Lower leg skin (tissue), 4 donors: ENCODE measurements at regions not wholly inside any gene's neighbourhood (a gene's known extent, or its start where the extent isn't known, plus 50 kb on each side); places are given as distances from the start of the nearest gene placed in this dataset.

Experiments used
- DNase-seq, 2 donors: peaks; one replicate each; pipeline ENCODE4 v3.0.0-alpha.2; 2019; ENCODE audit warnings: low spot score in 2 of 2
- H3K4me3 ChIP-seq: fragments of 200-600 bp; sonication (generic); 2 replicates; pipeline ENCODE4 v1.5.1; 2017; ENCODE audit warnings: mild to moderate bottlenecking, low read depth; ENCODE audit not compliant: poor library complexity, severe bottlenecking
- POLR2A ChIP-seq, 2 donors: fragments of 450-650 bp; IDR thresholded peaks; one replicate each; pipeline ENCODE4 v1.6.1; 2016 to 2017; ENCODE audit warnings: antibody characterized with exemption in 2 of 2, mild to moderate bottlenecking in 1 of 2, moderate library complexity in 1 of 2
- WGBS, 2 donors: methylation state at CpG; one replicate each; pipeline ENCODE4 v1.1.5; 2018; 5-methylcytosine and 5-hydroxymethylcytosine counted together
- intact Hi-C: fragments of 100-400 bp; cut with DNase I; formaldehyde crosslinking; loops from one replicate; pipeline ENCODE4 v1.15.0; 2023; ENCODE audit warnings: low total_unique reads
- TF ChIP-seq, protein P1 (sequence below), 3 donors: fragments of 450-650 bp; IDR thresholded peaks; one replicate each; pipeline ENCODE4 v1.5.1; 2016; ENCODE audit warnings: antibody characterized with exemption in 3 of 3, mild to moderate bottlenecking in 3 of 3, moderate library complexity in 2 of 3

DNA sequence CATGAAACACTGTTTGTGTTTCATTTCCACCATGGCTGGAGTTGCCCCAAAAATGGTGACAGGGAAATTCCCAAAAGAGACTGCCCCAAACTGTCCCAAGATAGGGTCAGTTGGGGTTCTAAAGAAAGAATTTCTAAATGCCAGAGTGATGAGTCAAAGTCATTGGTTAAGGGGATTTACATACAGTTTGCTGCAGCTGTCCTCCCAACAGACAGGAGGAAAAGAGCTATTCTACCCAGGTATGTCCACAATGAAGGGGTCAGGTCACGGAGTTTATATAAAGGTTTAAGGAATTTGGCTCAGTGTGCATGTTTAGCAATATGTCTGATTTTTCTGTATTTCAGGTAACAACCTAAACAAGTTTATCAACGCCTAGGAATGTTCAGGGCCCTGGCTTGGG, 344.1 kb downstream of the TDRD15 start:
- 61 to 65% methylated on average over 2 of the region's 2 CpGs for WGBS, 2 donors
- no peak for TF ChIP-seq POLR2A (IDR thresholded peaks at IDR 0.05)
- TF ChIP-seq, protein P1, sequence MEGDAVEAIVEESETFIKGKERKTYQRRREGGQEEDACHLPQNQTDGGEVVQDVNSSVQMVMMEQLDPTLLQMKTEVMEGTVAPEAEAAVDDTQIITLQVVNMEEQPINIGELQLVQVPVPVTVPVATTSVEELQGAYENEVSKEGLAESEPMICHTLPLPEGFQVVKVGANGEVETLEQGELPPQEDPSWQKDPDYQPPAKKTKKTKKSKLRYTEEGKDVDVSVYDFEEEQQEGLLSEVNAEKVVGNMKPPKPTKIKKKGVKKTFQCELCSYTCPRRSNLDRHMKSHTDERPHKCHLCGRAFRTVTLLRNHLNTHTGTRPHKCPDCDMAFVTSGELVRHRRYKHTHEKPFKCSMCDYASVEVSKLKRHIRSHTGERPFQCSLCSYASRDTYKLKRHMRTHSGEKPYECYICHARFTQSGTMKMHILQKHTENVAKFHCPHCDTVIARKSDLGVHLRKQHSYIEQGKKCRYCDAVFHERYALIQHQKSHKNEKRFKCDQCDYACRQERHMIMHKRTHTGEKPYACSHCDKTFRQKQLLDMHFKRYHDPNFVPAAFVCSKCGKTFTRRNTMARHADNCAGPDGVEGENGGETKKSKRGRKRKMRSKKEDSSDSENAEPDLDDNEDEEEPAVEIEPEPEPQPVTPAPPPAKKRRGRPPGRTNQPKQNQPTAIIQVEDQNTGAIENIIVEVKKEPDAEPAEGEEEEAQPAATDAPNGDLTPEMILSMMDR (IDR thresholded peaks at IDR 0.05): no peak
- intact Hi-C loops: no loop called here
- no peak overlapping the region for H3K4me3 ChIP-seq
- no peak for DNase-seq

DNA sequence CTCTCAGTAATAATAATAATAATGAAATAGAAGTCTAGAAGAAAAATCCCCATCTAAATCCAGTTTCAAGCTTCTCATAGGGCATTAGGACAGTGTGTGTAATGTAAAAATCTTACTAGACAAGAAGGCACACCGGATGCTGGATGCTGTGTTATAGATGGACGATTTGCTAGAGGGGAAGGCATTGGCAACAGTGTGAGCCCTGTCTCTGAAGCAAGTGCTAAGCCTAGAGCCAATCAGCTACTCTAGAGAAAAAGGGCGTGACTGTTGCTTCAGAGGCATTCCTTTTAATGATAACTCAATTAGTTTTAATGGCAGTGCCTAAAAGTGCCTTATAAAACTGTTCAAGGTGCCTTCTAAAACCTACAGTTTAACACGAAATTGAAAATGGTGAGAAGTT, 344.9 kb downstream of the TDRD15 start:
- intact Hi-C loops: no loop called here
- WGBS, 2 donors: 36 to 49% methylated on average over 4 of the region's 4 CpGs
- no peak overlapping the region for H3K4me3 ChIP-seq
- no peak for DNase-seq
- TF ChIP-seq, protein P1 (IDR thresholded peaks at IDR 0.05): no peak
- TF ChIP-seq POLR2A (IDR thresholded peaks at IDR 0.05): no peak

DNA sequence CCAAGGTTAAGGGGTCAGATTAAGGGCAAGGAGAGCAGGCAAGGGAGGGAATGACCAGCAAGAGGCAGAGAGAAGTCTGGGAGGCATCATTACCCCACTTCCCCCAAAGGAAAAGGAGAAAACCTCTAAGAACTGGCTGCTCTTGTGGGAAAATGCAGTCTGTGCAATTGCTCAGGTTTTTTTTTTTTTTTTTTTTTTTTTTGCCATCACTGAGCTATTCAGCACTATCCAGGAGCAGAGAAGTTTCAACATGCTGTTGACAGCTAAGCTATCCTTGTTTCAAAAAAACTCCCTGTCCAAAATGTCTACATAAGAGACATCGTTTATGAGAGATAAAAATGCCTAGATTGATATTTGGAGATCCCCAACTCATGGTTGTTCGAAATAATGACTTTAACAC, 345.4 kb downstream of the TDRD15 start:
- WGBS, 2 donors: 68 to 73% methylated on average over 2 of the region's 2 CpGs
- DNase-seq: no peak
- intact Hi-C loops: no loop called here
- TF ChIP-seq, protein P1 (IDR thresholded peaks at IDR 0.05): no peak
- TF ChIP-seq POLR2A (IDR thresholded peaks at IDR 0.05): no peak
- no peak overlapping the region for H3K4me3 ChIP-seq

DNA sequence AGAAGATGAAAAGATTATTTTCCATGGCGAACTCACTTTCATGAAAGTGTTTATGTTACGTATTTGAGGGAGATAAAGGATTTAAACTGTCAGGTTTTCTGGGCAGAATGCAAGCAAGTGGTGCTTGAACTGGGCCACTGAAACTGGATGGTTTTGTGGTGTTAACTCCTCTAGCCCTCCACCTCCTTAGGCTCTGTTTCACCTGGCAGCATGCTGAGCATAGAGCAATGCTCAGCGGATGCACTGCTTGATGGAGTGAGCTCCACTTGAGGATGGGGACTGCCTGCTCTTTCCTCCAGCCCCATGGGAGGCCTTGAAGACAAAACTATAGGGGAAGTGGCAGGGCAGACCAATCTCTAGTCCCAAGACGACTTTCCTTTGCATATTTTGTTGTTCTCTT, 345.8 kb downstream of the TDRD15 start:
- intact Hi-C loops: no loop called here
- TF ChIP-seq, protein P1 (IDR thresholded peaks at IDR 0.05): no peak
- TF ChIP-seq POLR2A (IDR thresholded peaks at IDR 0.05): no peak
- 74 to 84% methylated on average over 4 of the region's 4 CpGs for WGBS, 2 donors

DNA sequence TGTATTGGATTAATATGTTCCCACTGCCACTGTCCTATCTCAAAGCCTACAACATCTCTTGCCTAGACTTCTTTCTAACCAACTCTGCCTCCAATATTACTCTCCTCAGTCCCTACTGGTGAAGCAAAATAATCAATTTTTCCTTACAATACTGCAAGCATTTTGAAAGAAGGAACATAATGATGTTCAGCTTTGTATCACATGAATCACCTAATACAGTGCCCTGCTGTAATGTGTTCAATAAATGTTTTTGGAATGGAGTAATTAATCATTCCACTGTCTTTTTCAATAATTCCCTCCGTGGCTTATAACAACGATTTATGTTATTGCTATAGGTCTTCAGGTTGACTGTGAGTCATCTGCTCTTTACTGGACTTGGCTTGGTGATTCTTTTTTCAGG, 356.4 kb downstream of the TDRD15 start:
- TF ChIP-seq, protein P1 (IDR thresholded peaks at IDR 0.05): no peak
- TF ChIP-seq POLR2A (IDR thresholded peaks at IDR 0.05): no peak
- intact Hi-C loops: no loop called here
- no peak overlapping the region for H3K4me3 ChIP-seq
- 69 to 83% methylated on average over 2 of the region's 2 CpGs for WGBS, 2 donors
- DNase-seq: no peak

More for the DNA sequence above, 345.8 kb downstream of the TDRD15 start:
- no peak overlapping the region for H3K4me3 ChIP-seq
- no peak for DNase-seq

DNA sequence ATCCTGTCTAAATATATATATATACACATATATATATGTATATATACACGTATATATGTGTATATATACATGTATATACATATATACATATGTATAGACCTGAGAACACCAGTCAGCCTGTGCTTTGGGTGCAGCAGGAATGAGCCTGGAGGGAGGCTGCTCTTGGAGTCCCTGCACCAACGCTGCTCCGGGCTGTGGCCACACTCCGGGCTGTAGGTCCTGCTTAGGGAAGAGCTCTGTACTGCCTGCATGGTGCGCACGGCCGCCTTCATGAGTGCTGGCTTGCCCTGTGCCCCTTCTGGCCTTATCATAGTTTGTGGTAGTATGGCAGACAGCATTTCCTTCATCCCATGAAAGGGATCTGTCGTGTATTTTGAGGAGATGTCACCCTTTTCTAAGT, 360.9 kb downstream of the TDRD15 start:
- no peak for DNase-seq
- intact Hi-C loops: no loop called here
- 88 to 91% methylated on average over 8 of the region's 8 CpGs for WGBS, 2 donors

More for the DNA sequence above, 360.9 kb downstream of the TDRD15 start:
- no peak overlapping the region for H3K4me3 ChIP-seq
- TF ChIP-seq, protein P1 (IDR thresholded peaks at IDR 0.05): no peak
- no peak for TF ChIP-seq POLR2A (IDR thresholded peaks at IDR 0.05)
